Uterus (tissue), 3 donors: ENCODE measurements at regions not wholly inside any gene's neighbourhood (a gene's known extent, or its start where the extent isn't known, plus 50 kb on each side); places are given as distances from the start of the nearest gene placed in this dataset.

ENCODE experiments used
- DNase-seq, 2 donors: peaks; one replicate each; pipeline ENCODE4 v3.0.0-alpha.2; 2019 to 2020
- H3K27ac ChIP-seq, 2 donors: fragments of 200-600 bp; sonication (generic); 1 replicate in 1 of 2; 2 replicates in 1 of 2; pipeline ENCODE4 v1.5.1; 2016 to 2018
- H3K27me3 ChIP-seq, 2 donors: fragments of 200-600 bp; sonication (generic); one replicate each; pipeline ENCODE4 v1.5.1; 2018 to 2019; ENCODE audit warnings: control low read depth in 1 of 2
- H3K36me3 ChIP-seq, 2 donors: fragments of 200-600 bp; sonication (generic); one replicate each; pipeline ENCODE4 v1.5.1; 2019; ENCODE audit warnings: control low read depth in 1 of 2
- H3K4me1 ChIP-seq, 2 donors: fragments of 200-600 bp; sonication (generic); one replicate each; pipeline ENCODE4 v1.5.1; 2018 to 2019; ENCODE audit warnings: control low read depth in 1 of 2
- H3K4me3 ChIP-seq, 2 donors: fragments of 200-600 bp; sonication (generic); 1 replicate in 1 of 2; 2 replicates in 1 of 2; pipeline ENCODE4 v1.5.1; 2018 to 2019; ENCODE audit warnings: mild to moderate bottlenecking in 1 of 2
- H3K9me3 ChIP-seq, 2 donors: fragments of 200-600 bp; sonication (generic); one replicate each; pipeline ENCODE4 v1.5.1; 2019; ENCODE audit warnings: control low read depth in 1 of 2
- POLR2A ChIP-seq, 2 donors: fragments of 450-650 bp; IDR thresholded peaks; one replicate each; pipeline ENCODE4 v1.6.1; 2016; ENCODE audit warnings: antibody characterized with exemption in 2 of 2, mild to moderate bottlenecking in 1 of 2, moderate library complexity in 1 of 2
- intact Hi-C: fragments of 100-400 bp; cut with DNase I; formaldehyde crosslinking; loops from one replicate; pipeline ENCODE4 v1.15.1; 2023; ENCODE audit warnings: low total_unique reads
- TF ChIP-seq, protein P1 (sequence below), 4 experiments: fragments of 200-600 bp in 2 of 4; fragments of 450-650 bp in 2 of 4; sonication (generic) in 2 of 4; IDR thresholded peaks; one replicate each; pipeline ENCODE4 v1.5.1; 2016 to 2019; ENCODE audit warnings: antibody characterized with exemption in 4 of 4, mild to moderate bottlenecking in 2 of 4, moderate library complexity in 1 of 4
- donor health status: DM: yes; HTN: yes; CAD: no.

DNA sequence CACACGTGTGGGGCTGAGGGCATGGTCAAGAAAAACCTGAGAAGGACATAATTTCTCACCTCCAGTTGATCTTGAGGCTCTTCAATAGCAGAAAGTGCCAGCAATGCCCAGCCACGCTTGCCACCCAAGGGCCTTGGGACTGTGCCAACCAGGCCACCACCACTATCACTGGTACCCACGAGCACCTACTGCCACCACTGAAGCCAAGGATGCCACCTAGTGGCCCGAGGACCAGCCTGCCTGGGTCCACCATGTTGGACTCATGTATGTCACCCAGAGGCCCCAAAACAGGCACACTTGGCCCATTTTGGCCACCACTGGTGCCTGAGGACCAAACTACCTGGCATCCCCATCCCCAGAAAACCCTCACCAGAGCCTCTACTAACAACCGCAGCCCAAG, 191.8 kb downstream of the ADAM29 start:
- intact Hi-C loops, result no loop called here
- H3K27ac ChIP-seq, result no peak overlapping the region
- no peak overlapping the region for H3K4me3 ChIP-seq
- H3K27me3 ChIP-seq, result no peaks in the 10 kb centered on the region
- TF ChIP-seq POLR2A (IDR thresholded peaks at IDR 0.05), result no peak
- TF ChIP-seq, protein P1, sequence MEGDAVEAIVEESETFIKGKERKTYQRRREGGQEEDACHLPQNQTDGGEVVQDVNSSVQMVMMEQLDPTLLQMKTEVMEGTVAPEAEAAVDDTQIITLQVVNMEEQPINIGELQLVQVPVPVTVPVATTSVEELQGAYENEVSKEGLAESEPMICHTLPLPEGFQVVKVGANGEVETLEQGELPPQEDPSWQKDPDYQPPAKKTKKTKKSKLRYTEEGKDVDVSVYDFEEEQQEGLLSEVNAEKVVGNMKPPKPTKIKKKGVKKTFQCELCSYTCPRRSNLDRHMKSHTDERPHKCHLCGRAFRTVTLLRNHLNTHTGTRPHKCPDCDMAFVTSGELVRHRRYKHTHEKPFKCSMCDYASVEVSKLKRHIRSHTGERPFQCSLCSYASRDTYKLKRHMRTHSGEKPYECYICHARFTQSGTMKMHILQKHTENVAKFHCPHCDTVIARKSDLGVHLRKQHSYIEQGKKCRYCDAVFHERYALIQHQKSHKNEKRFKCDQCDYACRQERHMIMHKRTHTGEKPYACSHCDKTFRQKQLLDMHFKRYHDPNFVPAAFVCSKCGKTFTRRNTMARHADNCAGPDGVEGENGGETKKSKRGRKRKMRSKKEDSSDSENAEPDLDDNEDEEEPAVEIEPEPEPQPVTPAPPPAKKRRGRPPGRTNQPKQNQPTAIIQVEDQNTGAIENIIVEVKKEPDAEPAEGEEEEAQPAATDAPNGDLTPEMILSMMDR (IDR thresholded peaks at IDR 0.05), result no peak
- H3K4me1 ChIP-seq, result no peaks in the 10 kb centered on the region
- no peak for DNase-seq
- H3K36me3 ChIP-seq, result no peaks in the 10 kb centered on the region
- H3K9me3 ChIP-seq, result peaks cover 0 to 9% of the 10 kb centered on the region in 2 donors

DNA sequence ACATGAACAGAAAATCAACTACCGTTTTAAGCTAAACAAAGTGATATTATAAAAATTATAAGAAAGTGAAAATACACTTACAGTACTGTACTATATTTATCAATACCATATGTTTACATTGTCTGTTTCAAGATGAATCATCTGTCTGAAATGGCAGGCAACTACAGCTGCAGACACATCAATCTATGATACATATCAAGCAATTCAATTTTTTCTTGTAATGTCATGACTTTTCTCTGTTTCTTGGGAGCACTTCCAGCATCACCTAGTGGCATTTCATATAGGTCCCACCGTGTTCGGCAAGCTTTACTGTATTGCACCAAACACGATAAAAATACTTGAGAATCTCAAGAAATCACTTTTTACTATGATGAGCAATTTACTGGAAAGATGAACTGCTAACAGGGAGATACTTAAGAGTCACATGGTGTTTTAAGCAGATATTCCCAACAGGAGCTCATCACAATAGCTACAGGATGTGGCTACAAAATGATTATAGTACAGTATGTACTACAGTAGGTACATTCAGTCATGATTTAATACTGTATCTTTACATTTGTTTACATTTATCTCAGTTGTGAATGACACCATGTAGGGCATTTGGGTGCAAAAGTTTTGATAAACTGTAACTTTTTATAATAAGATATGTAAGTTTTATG, 207.4 kb downstream of the ADAM29 start:
- no peaks in the 10 kb centered on the region for H3K36me3 ChIP-seq

DNA sequence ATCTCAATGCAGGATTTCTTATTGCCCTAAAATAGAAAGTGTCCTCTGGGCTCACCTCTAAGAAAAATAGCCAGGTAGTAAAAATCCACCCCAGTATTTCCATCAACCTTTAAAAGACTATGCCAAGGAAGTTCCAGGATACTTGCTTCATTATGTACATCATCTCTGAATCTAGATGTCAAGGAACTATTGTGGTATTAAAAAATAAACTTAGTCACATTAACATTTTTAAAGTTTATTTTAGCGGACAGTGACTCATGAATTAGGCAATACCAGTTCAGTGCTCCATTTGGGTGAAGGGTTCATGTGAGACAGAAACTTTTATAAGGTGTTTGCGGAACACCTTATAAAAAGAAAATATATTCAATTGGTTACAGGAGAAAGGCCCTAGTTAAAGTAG, 209.2 kb downstream of the ADAM29 start:
- TF ChIP-seq POLR2A (IDR thresholded peaks at IDR 0.05), result no peak
- TF ChIP-seq, protein P1 (IDR thresholded peaks at IDR 0.05), result no peak
- no peak overlapping the region for H3K27ac ChIP-seq
- H3K9me3 ChIP-seq, result no peaks in the 10 kb centered on the region
- DNase-seq, result no peak
- no peaks in the 10 kb centered on the region for H3K36me3 ChIP-seq
- H3K27me3 ChIP-seq, result no peaks in the 10 kb centered on the region
- no peak overlapping the region for H3K4me3 ChIP-seq
- H3K4me1 ChIP-seq, result no peaks in the 10 kb centered on the region
- intact Hi-C loops, result no loop called here

More for the DNA sequence above, 207.4 kb downstream of the ADAM29 start:
- no peak overlapping the region for H3K27ac ChIP-seq
- peaks cover 0 to 10% of the 10 kb centered on the region in 2 donors for H3K9me3 ChIP-seq
- no peaks in the 10 kb centered on the region for H3K4me1 ChIP-seq
- intact Hi-C loops, result no loop called here
- DNase-seq, result no peak
- H3K4me3 ChIP-seq, result no peak overlapping the region
- no peak for TF ChIP-seq POLR2A (IDR thresholded peaks at IDR 0.05)
- TF ChIP-seq, protein P1 (IDR thresholded peaks at IDR 0.05), result no peak
- H3K27me3 ChIP-seq, result no peaks in the 10 kb centered on the region

DNA sequence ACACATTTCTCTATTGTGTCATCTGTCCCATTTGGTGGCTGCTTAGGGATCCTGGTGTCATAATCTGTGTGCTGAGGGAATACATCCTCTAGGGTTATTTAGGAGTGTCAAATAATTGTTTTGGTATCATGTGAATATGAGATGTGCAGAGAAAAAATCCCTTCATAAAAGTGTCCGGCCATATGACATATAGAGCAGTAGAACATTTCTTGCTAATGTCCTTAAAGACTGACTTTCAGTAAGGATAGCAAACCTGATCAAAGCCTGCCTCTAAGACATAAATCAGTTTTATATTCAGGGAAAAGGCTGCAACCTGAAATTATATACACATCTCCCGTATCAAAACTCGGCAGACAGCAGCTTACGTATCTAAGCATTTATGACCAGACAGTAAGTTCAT, 211.6 kb downstream of the ADAM29 start:
- intact Hi-C loops, result no loop called here

DNA sequence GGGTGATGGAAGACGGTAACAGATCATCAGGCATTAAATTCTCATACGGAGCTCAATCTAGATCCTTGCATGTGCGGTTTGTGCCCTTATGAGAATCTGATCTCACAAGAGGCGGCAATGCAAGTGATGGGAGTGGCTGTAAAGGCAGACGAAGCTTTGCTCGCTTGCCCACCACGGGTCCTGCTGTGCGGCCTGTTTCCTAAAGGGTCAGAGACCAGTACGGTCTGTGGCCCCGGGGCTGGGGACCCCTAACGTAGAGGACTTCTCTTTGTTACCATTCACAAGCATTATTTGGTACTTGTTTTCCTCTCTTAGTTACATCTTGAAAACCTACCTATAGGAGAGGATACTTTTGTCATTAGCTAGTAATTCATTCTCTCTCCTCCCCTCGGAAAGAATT, 221.0 kb downstream of the ADAM29 start:
- no peak overlapping the region for H3K27ac ChIP-seq
- H3K4me1 ChIP-seq, result no peaks in the 10 kb centered on the region
- no peak for DNase-seq
- no peaks in the 10 kb centered on the region for H3K27me3 ChIP-seq
- H3K4me3 ChIP-seq, result no peak overlapping the region
- intact Hi-C loops, result no loop called here
- no peaks in the 10 kb centered on the region for H3K9me3 ChIP-seq
- no peak for TF ChIP-seq POLR2A (IDR thresholded peaks at IDR 0.05)
- TF ChIP-seq, protein P1 (IDR thresholded peaks at IDR 0.05), result no peak
- H3K36me3 ChIP-seq, result no peaks in the 10 kb centered on the region

More for the DNA sequence above, 211.6 kb downstream of the ADAM29 start:
- Histone ChIP-seq H3K4me1 (no peaks in the 10 kb centered on the region), H3K9me3 (no peaks in the 10 kb centered on the region), H3K36me3 (no peaks in the 10 kb centered on the region), H3K4me3 (no peak overlapping the region), H3K27me3 (no peaks in the 10 kb centered on the region), H3K27ac (no peak overlapping the region)
- TF ChIP-seq, protein P1 (IDR thresholded peaks at IDR 0.05), result no peak
- TF ChIP-seq POLR2A (IDR thresholded peaks at IDR 0.05), result no peak
- no peak for DNase-seq
